OCI-LY7 (cell line): ENCODE measurements at regions not wholly inside any gene's neighbourhood (a gene's known extent, or its start where the extent isn't known, plus 50 kb on each side); places are given as distances from the start of the nearest gene placed in this dataset.

ENCODE experiments used
- BruUV-seq: library from RNA; stranded (reverse); fragments of 400-500 nt; replicated peaks from 2 replicates; lab custom pipeline; 2021; lab: Mats Ljungman, UMichigan
- CTCF ChIA-PET: fragments of 300-600 bp; sonication (Branson Sonifier 250); formaldehyde crosslinking; loops from one replicate; lab custom pipeline; 2022; ENCODE audit warnings: antibody characterized with exemption; ENCODE audit not compliant: unreplicated experiment; lab: Charles Lee
- POLR2A ChIA-PET: fragments of 300-600 bp; sonication (Branson Sonifier 250); formaldehyde crosslinking; loops from one replicate; lab custom pipeline; 2022; ENCODE audit warnings: antibody characterized with exemption; lab: Charles Lee
- DNase-seq: peaks from one replicate; pipeline ENCODE4 v3.0.0-alpha.2; 2015; ENCODE audit warnings: low spot score
- H2AFZ ChIP-seq: fragments of 200-600 bp; sonication (generic), shearing (Covaris generic); 2 replicates; pipeline ENCODE4 v1.6.1; 2014; ENCODE audit warnings: mild to moderate bottlenecking, antibody characterized with exemption, low read length, moderate library complexity
- H3K27ac ChIP-seq: fragments of 200-600 bp; sonication (generic); 2 replicates; pipeline ENCODE4 v1.5.1; 2014; ENCODE audit warnings: mixed run types, low read depth, mild to moderate bottlenecking, moderate library complexity, low read length, inconsistent platforms; ENCODE audit not compliant: poor library complexity, severe bottlenecking
- H3K36me3 ChIP-seq: fragments of 200-600 bp; sonication (generic); 2 replicates; pipeline ENCODE4 v1.6.1; 2014; ENCODE audit warnings: mild to moderate bottlenecking, antibody characterized with exemption, low read length, moderate library complexity, mixed read lengths; ENCODE audit not compliant: insufficient read depth
- H3K4me1 ChIP-seq: fragments of 200-600 bp; sonication (generic); 2 replicates; pipeline ENCODE4 v1.5.1; 2014; ENCODE audit warnings: mild to moderate bottlenecking, low read length; ENCODE audit not compliant: insufficient read depth, poor library complexity, severe bottlenecking
- H3K4me2 ChIP-seq: fragments of 200-600 bp; sonication (generic); 2 replicates; pipeline ENCODE4 v1.6.1; 2014; ENCODE audit warnings: mild to moderate bottlenecking, low read length
- H3K4me3 ChIP-seq: fragments of 200-600 bp; sonication (generic); 2 replicates; pipeline ENCODE4 v1.5.1; 2014; ENCODE audit warnings: mild to moderate bottlenecking, low read depth, low read length; ENCODE audit not compliant: poor library complexity, severe bottlenecking
- H3K79me2 ChIP-seq: fragments of 200-600 bp; sonication (generic); 2 replicates; pipeline ENCODE4 v1.6.1; 2016; ENCODE audit warnings: low read depth, mild to moderate bottlenecking, low read length, moderate library complexity, mixed read lengths; ENCODE audit not compliant: insufficient read depth
- H3K9me2 ChIP-seq: fragments of 200-600 bp; sonication (generic); 2 replicates; pipeline ENCODE4 v1.6.1; 2016; ENCODE audit warnings: mild to moderate bottlenecking, low read length, mixed read lengths; ENCODE audit not compliant: insufficient read depth
- H3K9me3 ChIP-seq: fragments of 200-600 bp; sonication (generic); 2 replicates; pipeline ENCODE4 v1.6.1; 2014; ENCODE audit warnings: mild to moderate bottlenecking, mixed run types, low read length, mixed read lengths
- H4K20me1 ChIP-seq: fragments of 200-600 bp; sonication (generic); 2 replicates; pipeline ENCODE4 v1.6.1; 2014; ENCODE audit warnings: mild to moderate bottlenecking, antibody characterized with exemption, low read length, moderate library complexity, mixed read lengths; ENCODE audit not compliant: insufficient read depth
- EZH2phosphoT487 ChIP-seq: fragments of 200-600 bp; sonication (generic); IDR thresholded peaks from 2 replicates; pipeline ENCODE4 v1.6.1; 2018; ENCODE audit warnings: low read depth, borderline replicate concordance, mild to moderate bottlenecking, mixed run types, antibody characterized with exemption, low read length, moderate library complexity, mixed read lengths
- intact Hi-C: fragments of 100-400 bp; cut with micrococcal nuclease; formaldehyde crosslinking; loops from one replicate; pipeline ENCODE4 v1.10.0; 2022; ENCODE audit not compliant: unreplicated experiment
- TF ChIP-seq, protein P1 (sequence below): fragments of 200-600 bp; sonication (generic); conservative IDR thresholded peaks from 2 replicates; pipeline ENCODE4 v1.5.1; 2014; ENCODE audit warnings: mild to moderate bottlenecking, antibody characterized with exemption, low read length, moderate library complexity, mixed read lengths

DNA sequence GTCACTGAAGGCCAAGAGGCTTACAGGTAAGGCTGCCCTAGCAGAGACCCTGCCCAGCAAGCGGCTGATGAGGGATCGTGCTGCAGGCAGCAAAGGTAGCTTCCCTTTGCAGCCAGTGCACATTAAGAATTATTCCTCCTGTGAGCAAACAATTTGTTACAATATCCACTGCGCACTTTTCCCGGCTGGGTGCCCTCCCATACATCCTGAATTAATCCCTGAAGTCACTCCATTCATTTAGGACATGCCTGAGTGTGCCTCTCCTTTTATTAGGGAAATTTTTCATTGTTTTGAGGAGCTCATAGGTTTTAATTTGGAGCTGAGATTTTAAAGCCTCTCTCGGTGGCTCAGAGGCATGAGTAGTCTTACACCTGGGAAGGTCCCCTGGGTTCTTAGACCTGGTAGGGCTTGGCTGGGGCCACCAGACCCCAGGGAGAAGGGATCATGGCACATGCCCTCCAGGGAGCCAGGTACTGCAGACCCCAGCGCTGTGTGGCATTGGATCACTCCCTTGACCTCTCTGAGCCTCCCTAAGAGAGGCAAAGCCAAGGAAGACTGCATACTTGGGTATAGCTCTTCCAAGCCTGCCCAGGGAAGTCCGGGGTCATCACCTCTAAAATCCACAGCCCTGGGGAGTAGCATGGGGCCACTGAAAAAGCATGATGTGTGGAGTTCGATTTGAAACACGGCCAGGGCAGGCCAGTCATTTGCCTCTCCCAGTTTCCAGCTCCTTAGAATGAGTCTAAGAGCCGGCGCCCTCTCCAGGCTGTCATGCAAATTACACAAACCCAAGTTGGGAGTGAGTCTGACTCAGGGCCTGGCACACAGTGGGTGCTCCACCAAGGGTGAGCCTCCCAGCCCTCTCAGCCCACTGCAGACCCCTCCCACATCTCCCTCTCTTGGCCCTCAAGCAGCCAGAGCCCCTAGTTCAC lies 151.9 kb upstream of the LINGO1 start:
- DNase-seq, result peak; percentile 38
- no peak overlapping the region for H3K4me2 ChIP-seq
- POLR2A ChIA-PET, result interaction anchor here (0.6 kb wide), 1 partner anchor 99 kb away, joined by 3 read pairs; no protein-coding TSS in a partner anchor
- no peaks in the 10 kb centered on the region for H3K4me1 ChIP-seq
- intact Hi-C loops, result no loop called here
- CTCF ChIA-PET, result interaction anchor here (0.6 to 0.7 kb wide), 2 partner anchors 14 to 129 kb away, joined by 3 to 4 read pairs; no protein-coding TSS in a partner anchor
- no peak overlapping the region for H3K27ac ChIP-seq
- no peaks in the 10 kb centered on the region for H3K9me2 ChIP-seq
- BruUV-seq, result no TSS peak
- H3K36me3 ChIP-seq, result no peaks in the 10 kb centered on the region
- H2AFZ ChIP-seq, result no peak overlapping the region
- H4K20me1 ChIP-seq, result no peaks in the 10 kb centered on the region; the same call in 1 of the 2 replicates
- H3K4me3 ChIP-seq, result no peak overlapping the region
- TF ChIP-seq, protein P1, sequence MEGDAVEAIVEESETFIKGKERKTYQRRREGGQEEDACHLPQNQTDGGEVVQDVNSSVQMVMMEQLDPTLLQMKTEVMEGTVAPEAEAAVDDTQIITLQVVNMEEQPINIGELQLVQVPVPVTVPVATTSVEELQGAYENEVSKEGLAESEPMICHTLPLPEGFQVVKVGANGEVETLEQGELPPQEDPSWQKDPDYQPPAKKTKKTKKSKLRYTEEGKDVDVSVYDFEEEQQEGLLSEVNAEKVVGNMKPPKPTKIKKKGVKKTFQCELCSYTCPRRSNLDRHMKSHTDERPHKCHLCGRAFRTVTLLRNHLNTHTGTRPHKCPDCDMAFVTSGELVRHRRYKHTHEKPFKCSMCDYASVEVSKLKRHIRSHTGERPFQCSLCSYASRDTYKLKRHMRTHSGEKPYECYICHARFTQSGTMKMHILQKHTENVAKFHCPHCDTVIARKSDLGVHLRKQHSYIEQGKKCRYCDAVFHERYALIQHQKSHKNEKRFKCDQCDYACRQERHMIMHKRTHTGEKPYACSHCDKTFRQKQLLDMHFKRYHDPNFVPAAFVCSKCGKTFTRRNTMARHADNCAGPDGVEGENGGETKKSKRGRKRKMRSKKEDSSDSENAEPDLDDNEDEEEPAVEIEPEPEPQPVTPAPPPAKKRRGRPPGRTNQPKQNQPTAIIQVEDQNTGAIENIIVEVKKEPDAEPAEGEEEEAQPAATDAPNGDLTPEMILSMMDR, result peak; percentile 75
- TF ChIP-seq EZH2phosphoT487, result no peak
- H3K79me2 ChIP-seq, result no peaks in the 10 kb centered on the region
- H3K9me3 ChIP-seq, result no peaks in the 10 kb centered on the region

- ChIA-PET POLR2A (interaction anchor here (0.6 kb wide), 1 partner anchor 100 kb away, joined by 3 read pairs; no protein-coding TSS in a partner anchor), CTCF (no interaction called here)
- intact Hi-C loops, result no loop called here
- Histone ChIP-seq H3K4me1 (no peaks in the 10 kb centered on the region), H2AFZ (no peak overlapping the region), H3K4me2 (no peak overlapping the region), H4K20me1 (no peaks in the 10 kb centered on the region; the same call in 1 of the 2 replicates), H3K27ac (no peak overlapping the region), H3K79me2 (no peaks in the 10 kb centered on the region), H3K4me3 (no peak overlapping the region), H3K9me3 (no peaks in the 10 kb centered on the region), H3K9me2 (no peaks in the 10 kb centered on the region), H3K36me3 (no peaks in the 10 kb centered on the region)
- no peak for DNase-seq
- BruUV-seq, result no TSS peak
- TF ChIP-seq, protein P1, result no peak
- TF ChIP-seq EZH2phosphoT487, result no peak
Observed at GRCh38 chr15:77783636-77784035, 150.9 kb upstream of the LINGO1 start.

DNA sequence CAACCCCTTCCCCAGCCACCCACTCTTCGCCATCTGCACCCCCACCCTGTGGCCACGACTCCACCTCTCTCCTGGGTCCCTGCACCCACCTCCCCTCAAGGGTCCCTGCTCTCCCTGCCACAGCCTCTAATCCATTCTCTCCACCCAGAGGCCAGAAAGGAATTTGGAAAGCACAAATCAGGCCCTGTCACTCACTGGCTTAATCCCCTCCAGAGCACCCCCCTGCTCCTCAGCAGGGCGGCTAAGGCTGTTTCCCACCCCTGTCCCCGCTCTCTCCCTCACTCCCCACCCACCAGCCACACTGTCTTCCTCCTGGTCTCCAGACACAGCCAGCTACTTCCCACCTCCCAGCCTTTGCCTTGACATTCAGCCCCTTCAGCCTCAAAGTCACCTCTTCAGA lies 150.0 kb upstream of the LINGO1 start:
- no peak for DNase-seq
- H3K4me3 ChIP-seq, result no peak overlapping the region
- H3K4me1 ChIP-seq, result no peaks in the 10 kb centered on the region
- no peak overlapping the region for H3K4me2 ChIP-seq
- no peak overlapping the region for H3K27ac ChIP-seq
- intact Hi-C loops, result no loop called here
- no peak overlapping the region for H2AFZ ChIP-seq
- H3K9me2 ChIP-seq, result no peaks in the 10 kb centered on the region
- H3K79me2 ChIP-seq, result no peaks in the 10 kb centered on the region
- H4K20me1 ChIP-seq, result no peaks in the 10 kb centered on the region; the same call in 1 of the 2 replicates
- CTCF ChIA-PET, result no interaction called here
- TF ChIP-seq EZH2phosphoT487, result no peak
- TF ChIP-seq, protein P1, result no peak
- no TSS peak for BruUV-seq
- no peaks in the 10 kb centered on the region for H3K9me3 ChIP-seq
- POLR2A ChIA-PET, result no interaction called here
- no peaks in the 10 kb centered on the region for H3K36me3 ChIP-seq
